D341Med (cell line): ENCODE measurements at regions not wholly inside any gene's neighbourhood (a gene's known extent, or its start where the extent isn't known, plus 50 kb on each side); places are given as distances from the start of the nearest gene placed in this dataset.

Source experiments
- DNase-seq: peaks from one replicate; pipeline ENCODE4 v3.0.0; 2012; ENCODE audit warnings: low spot score

DNA sequence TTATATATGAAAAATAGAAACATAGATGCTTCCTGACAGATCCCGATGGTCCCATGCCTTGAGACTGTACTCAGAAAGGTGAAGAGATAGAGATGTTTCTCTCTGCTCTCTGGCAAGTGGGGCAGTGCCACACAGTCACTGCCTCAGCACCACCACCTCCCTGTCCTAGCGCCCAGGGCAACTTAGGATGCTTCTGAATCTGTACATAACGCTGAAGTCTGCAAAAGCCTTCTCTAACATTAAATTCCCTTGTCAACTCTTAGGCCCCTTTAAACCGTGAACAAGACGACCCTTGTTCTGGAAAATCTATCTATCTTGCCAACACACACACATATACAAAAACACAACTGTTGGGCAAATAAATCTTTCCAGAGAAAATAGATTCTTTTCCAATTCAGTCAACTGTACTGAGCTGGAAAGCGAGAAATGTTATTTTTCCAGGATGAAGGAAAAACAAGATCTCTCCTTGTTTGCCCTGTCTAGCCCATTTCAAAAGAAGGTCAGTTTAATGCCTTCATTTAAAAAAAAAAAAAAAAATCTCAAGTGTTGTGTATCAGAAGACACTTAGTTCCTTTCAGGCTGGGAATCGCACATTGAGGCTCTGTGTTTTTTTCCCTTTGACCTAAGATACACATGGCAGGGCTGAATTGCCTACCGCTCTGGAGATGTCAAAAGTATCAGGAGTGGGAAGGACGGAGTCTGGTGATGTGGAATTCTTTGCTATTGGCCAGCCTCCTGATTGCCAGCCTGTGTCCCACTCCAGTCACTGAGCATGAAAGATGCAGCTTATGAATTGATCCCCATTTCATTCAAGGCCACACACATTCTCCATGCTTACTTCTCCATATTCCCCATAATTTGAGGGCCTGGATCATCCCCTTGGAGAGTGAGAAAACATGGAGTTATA is 241.4 kb downstream of the LACC1 start:
- no peak for DNase-seq

GRCh38 chr13:44124352-44124751 is 244.6 kb downstream of the LACC1 start:
- DNase-seq = no peak

GRCh38 chr13:44125943-44126469 is 246.3 kb downstream of the LACC1 start:
- no peak for DNase-seq

- no peak for DNase-seq
These were observed 245.0 kb upstream of the SERP2 start for GRCh38 chr13:44128552-44129001.

DNA sequence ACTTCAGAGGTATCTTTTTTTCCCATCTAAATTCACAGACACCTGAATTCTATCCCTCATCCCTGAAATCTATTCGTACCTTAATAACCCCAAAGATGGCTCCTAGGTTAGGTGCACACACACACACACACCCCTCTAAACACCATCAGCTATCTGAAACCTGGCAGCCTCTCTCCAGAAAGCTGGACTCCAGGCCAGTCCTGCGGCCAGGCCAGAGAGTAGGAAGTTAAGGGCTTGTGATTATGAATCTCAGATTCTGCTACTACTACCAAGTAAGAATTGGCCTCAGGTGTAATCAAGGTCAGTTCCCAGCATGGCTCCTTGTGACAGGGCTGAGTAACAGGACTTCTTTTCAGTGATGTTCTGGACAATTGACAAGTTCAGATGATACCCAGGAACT is 244.2 kb upstream of the SERP2 start:
- DNase-seq = no peak

GRCh38 chr13:44131069-44131614 is 242.5 kb upstream of the SERP2 start:
- no peak for DNase-seq

DNA sequence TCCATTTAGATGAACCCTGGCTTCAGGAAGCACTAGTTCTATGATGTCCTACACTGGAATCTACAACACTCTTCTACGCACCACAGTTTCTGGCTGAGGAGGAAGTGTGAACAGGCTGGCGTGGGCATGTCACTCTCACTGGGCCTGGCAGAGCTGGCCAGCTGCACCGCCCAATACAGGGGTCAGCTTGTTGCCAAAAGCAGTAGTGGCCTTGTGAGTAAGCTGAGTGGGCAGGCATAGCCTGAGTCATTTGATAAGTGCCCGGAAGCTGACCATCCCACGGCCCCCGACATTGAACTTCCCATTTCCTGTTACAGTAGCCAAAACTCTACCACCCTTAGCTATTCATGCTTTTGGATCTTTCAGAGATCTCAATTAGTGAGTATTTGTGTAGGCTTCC is 240.9 kb upstream of the SERP2 start:
- DNase-seq = no peak

- DNase-seq = no peak
These were observed 240.0 kb upstream of the SERP2 start for GRCh38 chr13:44133626-44134025.

- no peak for DNase-seq
These were observed 238.1 kb upstream of the SERP2 start for GRCh38 chr13:44135566-44135965.

GRCh38 chr13:44136696-44137268 is 236.8 kb upstream of the SERP2 start:
- no peak for DNase-seq

DNA sequence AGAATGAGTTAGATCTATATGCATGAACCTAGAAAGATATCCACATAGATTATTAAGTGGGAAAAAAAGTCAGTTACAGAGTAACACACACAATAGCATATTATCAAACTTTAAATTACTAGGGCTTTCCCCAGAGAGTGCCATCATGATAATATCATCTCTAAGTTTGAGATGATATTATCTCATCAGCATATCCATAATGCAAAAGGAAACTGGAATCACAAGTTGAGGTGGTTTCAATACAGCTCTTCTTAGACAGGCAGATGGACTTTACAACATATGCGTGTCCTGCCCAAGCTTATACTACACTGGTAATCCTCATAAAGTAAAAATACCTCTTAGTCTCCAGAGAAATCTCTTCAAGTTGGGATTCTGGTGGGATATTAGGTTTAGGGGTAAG is 236.2 kb upstream of the SERP2 start:
- DNase-seq = no peak

DNA sequence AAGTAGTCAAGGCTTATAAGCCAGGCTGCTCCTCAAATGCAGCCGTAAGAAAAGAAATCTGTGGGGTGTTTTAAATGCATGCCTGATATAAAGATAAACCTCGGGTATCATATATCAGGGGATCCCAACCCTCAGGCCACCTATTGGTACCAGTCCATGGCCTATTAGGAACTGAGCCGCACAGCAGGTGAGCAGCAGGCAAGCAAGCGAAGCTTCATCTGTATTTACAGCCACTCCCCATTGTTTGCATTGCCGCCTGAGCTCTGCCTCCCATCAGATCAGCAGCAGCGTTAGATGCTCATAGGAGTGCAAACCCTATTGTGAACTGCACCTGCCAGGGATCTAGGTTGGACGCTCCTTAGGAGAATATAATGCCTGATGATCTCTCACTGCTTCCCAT is 233.5 kb upstream of the SERP2 start:
- DNase-seq = no peak

GRCh38 chr13:44140888-44141724 is 232.5 kb upstream of the SERP2 start:
- peak; percentile 44 for DNase-seq

- DNase-seq = peak; percentile 100
These were observed 231.7 kb upstream of the SERP2 start for GRCh38 chr13:44141725-44142539.

DNA sequence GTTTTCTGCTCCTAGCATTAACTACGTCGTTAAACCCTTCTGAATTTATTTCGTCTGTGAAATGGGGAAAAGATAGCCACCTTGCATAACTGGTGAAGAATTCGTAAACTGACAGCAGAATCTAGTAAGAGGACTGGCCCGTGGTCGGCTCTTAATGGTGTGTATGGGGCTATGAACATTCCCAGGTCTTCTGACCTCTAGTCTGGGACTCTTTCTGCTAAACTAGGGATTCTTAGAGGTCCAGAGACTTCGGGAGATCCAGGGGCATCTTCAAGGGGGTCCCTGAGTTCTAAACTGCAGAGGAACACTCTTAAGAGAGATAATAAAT is 231.1 kb upstream of the SERP2 start:
- no peak for DNase-seq

- no peak for DNase-seq
These were observed 230.5 kb upstream of the SERP2 start for GRCh38 chr13:44142941-44143665.

- no peak for DNase-seq
These were observed 227.5 kb upstream of the SERP2 start for GRCh38 chr13:44146138-44146537.

- DNase-seq = no peak
These were observed 226.4 kb upstream of the SERP2 start for GRCh38 chr13:44147233-44147632.

GRCh38 chr13:44147648-44148047 is 226.0 kb upstream of the SERP2 start:
- no peak for DNase-seq

- no peak for DNase-seq
These were observed 225.3 kb upstream of the SERP2 start for GRCh38 chr13:44148159-44148914.
